SIG-M5 (cell line): ENCODE measurements at regions not wholly inside any gene's neighbourhood (a gene's known extent, or its start where the extent isn't known, plus 50 kb on each side); places are given as distances from the start of the nearest gene placed in this dataset.

ENCODE experiments used
- DNase-seq: peaks from one replicate; lab custom pipeline; 2025; lab: John Stamatoyannopoulos, UW

GRCh38 chr17:77419095-77419494 lies 278.3 kb downstream of the SEC14L1 start:
- no peak for DNase-seq

GRCh38 chr17:77419547-77420094 lies 278.9 kb downstream of the SEC14L1 start:
- DNase-seq, result no peak

- DNase-seq, result no peak
These were observed 279.5 kb downstream of the SEC14L1 start for GRCh38 chr17:77420095-77420803.

- no peak for DNase-seq
These were observed 280.2 kb downstream of the SEC14L1 start for GRCh38 chr17:77420804-77421629.

- DNase-seq, result no peak
These were observed 280.8 kb downstream of the SEC14L1 start for GRCh38 chr17:77421630-77421972.

- DNase-seq, result no peak
These were observed 281.5 kb downstream of the SEC14L1 start for GRCh38 chr17:77422104-77422747.

GRCh38 chr17:77422748-77423113 lies 282.0 kb downstream of the SEC14L1 start:
- DNase-seq, result no peak

- no peak for DNase-seq
These were observed 283.1 kb downstream of the SEC14L1 start for GRCh38 chr17:77423589-77424451.

GRCh38 chr17:77424585-77425344 lies 284.0 kb downstream of the SEC14L1 start:
- DNase-seq, result no peak

- no peak for DNase-seq
These were observed 284.6 kb downstream of the SEC14L1 start for GRCh38 chr17:77425348-77425747.

GRCh38 chr17:77425791-77426641 lies 285.2 kb downstream of the SEC14L1 start:
- DNase-seq, result no peak

- no peak for DNase-seq
These were observed 286.1 kb downstream of the SEC14L1 start for GRCh38 chr17:77426676-77427386.

GRCh38 chr17:77427391-77427991 lies 286.7 kb downstream of the SEC14L1 start:
- DNase-seq, result no peak

- DNase-seq, result peak; percentile 39
These were observed 287.4 kb downstream of the SEC14L1 start for GRCh38 chr17:77428020-77428748.

- no peak for DNase-seq
These were observed 288.1 kb downstream of the SEC14L1 start for GRCh38 chr17:77428749-77429368.

- no peak for DNase-seq
These were observed 288.7 kb downstream of the SEC14L1 start for GRCh38 chr17:77429369-77429968.

- DNase-seq, result no peak
These were observed 289.4 kb downstream of the SEC14L1 start for GRCh38 chr17:77429969-77430752.
